B cell (primary cell): ENCODE measurements at regions not wholly inside any gene's neighbourhood (a gene's known extent, or its start where the extent isn't known, plus 50 kb on each side); places are given as distances from the start of the nearest gene placed in this dataset.

Experiments used
- EZH2 ChIP-seq: IDR thresholded peaks from 2 replicates; pipeline ENCODE4 v1.6.1; 2012; ENCODE audit warnings: borderline replicate concordance, low read depth, mild to moderate bottlenecking, moderate library complexity, low read length; ENCODE audit not compliant: insufficient read depth, poor library complexity, severe bottlenecking
- TF ChIP-seq, protein P1 (sequence below): fragments of 200-600 bp; IDR thresholded peaks from one replicate; pipeline ENCODE4 v1.8.0; 2022; ENCODE audit warnings: antibody characterized with exemption, mild to moderate bottlenecking

DNA sequence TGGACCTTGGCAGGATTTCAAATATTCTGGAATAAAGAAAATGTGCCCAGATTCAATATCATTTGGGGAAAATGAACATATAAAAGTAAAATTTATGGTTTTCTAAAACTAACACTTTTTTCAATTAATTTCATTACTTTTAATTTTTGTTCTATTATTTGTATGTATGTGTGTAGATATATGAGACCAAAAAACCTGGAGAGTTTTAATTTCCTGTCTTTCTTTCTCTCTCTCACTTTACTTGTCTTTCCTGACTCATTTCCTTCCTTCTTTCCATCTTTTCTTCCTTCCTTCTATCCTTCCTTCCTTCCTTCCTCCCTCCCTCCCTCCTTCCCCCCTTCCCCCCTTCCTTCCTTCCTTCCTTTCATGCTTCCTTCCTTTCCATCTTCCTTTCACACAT, 137.0 kb downstream of the NPR3 start:
- no peak for TF ChIP-seq EZH2
- TF ChIP-seq, protein P1, sequence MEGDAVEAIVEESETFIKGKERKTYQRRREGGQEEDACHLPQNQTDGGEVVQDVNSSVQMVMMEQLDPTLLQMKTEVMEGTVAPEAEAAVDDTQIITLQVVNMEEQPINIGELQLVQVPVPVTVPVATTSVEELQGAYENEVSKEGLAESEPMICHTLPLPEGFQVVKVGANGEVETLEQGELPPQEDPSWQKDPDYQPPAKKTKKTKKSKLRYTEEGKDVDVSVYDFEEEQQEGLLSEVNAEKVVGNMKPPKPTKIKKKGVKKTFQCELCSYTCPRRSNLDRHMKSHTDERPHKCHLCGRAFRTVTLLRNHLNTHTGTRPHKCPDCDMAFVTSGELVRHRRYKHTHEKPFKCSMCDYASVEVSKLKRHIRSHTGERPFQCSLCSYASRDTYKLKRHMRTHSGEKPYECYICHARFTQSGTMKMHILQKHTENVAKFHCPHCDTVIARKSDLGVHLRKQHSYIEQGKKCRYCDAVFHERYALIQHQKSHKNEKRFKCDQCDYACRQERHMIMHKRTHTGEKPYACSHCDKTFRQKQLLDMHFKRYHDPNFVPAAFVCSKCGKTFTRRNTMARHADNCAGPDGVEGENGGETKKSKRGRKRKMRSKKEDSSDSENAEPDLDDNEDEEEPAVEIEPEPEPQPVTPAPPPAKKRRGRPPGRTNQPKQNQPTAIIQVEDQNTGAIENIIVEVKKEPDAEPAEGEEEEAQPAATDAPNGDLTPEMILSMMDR, result no peak
